ENCODE measurements at regions not wholly inside any gene's neighbourhood (a gene's known extent, or its start where the extent isn't known, plus 50 kb on each side); places are given as distances from the start of the nearest gene placed in this dataset.
"Not testable (repeated sequence)": the region's sequence is repeated elsewhere in the genome, so short reads cannot be mapped to it uniquely, and the experiment has no call there.

- TF ChIP-seq, protein P1, sequence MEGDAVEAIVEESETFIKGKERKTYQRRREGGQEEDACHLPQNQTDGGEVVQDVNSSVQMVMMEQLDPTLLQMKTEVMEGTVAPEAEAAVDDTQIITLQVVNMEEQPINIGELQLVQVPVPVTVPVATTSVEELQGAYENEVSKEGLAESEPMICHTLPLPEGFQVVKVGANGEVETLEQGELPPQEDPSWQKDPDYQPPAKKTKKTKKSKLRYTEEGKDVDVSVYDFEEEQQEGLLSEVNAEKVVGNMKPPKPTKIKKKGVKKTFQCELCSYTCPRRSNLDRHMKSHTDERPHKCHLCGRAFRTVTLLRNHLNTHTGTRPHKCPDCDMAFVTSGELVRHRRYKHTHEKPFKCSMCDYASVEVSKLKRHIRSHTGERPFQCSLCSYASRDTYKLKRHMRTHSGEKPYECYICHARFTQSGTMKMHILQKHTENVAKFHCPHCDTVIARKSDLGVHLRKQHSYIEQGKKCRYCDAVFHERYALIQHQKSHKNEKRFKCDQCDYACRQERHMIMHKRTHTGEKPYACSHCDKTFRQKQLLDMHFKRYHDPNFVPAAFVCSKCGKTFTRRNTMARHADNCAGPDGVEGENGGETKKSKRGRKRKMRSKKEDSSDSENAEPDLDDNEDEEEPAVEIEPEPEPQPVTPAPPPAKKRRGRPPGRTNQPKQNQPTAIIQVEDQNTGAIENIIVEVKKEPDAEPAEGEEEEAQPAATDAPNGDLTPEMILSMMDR (IDR thresholded peaks at IDR 0.05; ENCODE audit: low read depth, low read length, poor library complexity, severe bottlenecking) = not testable (repeated sequence)
- TF ChIP-seq EZH2phosphoT487 (IDR thresholded peaks at IDR 0.05; ENCODE audit: borderline replicate concordance, low read length) = not testable (repeated sequence)
Observed at GRCh38 chr21:38640355-38640742, 142.1 kb upstream of the ERG start.

Measured in DOHH2 (cell line).